ENCODE measurements at regions not wholly inside any gene's neighbourhood (a gene's known extent, or its start where the extent isn't known, plus 50 kb on each side); places are given as distances from the start of the nearest gene placed in this dataset.

GRCh38 chr20:48107560-48107959 is 322.3 kb upstream of the SULF2 start:
- peaks cover 2% of the 10 kb centered on the region for H3K27me3 Mint-ChIP-seq (ENCODE audit: low read depth)
- H3K27ac Mint-ChIP-seq = no peak overlapping the region
- H3K4me3 Mint-ChIP-seq (ENCODE audit: low read depth) = no peak overlapping the region
- no peak for DNase-seq (ENCODE audit: low spot score)
- intact Hi-C loops (cut with micrococcal nuclease) = no loop called here
- no peaks in the 10 kb centered on the region for H3K4me1 Mint-ChIP-seq (ENCODE audit: low read depth)
- H3K9me3 Mint-ChIP-seq = no peaks in the 10 kb centered on the region
- H3K36me3 Mint-ChIP-seq (ENCODE audit: low read depth) = no peaks in the 10 kb centered on the region

GRCh38 chr20:48106428-48106827 is 321.1 kb upstream of the SULF2 start:
- Mint-ChIP-seq H3K27ac (no peak overlapping the region), H3K27me3 (ENCODE audit: low read depth) (peaks cover 2% of the 10 kb centered on the region), H3K36me3 (ENCODE audit: low read depth) (no peaks in the 10 kb centered on the region), H3K9me3 (no peaks in the 10 kb centered on the region), H3K4me3 (ENCODE audit: low read depth) (no peak overlapping the region), H3K4me1 (ENCODE audit: low read depth) (no peaks in the 10 kb centered on the region)
- intact Hi-C loops (cut with micrococcal nuclease) = no loop called here
- DNase-seq (ENCODE audit: low spot score) = no peak

- Mint-ChIP-seq H3K9me3 (no peaks in the 10 kb centered on the region), H3K4me1 (ENCODE audit: low read depth) (no peaks in the 10 kb centered on the region), H3K27ac (no peak overlapping the region), H3K36me3 (ENCODE audit: low read depth) (no peaks in the 10 kb centered on the region), H3K4me3 (ENCODE audit: low read depth) (no peak overlapping the region), H3K27me3 (ENCODE audit: low read depth) (no peaks in the 10 kb centered on the region)
- intact Hi-C loops (cut with micrococcal nuclease) = no loop called here
- DNase-seq (ENCODE audit: low spot score) = no peak
Observed at GRCh38 chr20:48105526-48105925, 320.2 kb upstream of the SULF2 start.

- Mint-ChIP-seq H3K27ac (no peak overlapping the region), H3K27me3 (ENCODE audit: low read depth) (no peaks in the 10 kb centered on the region), H3K9me3 (no peaks in the 10 kb centered on the region), H3K4me1 (ENCODE audit: low read depth) (no peaks in the 10 kb centered on the region), H3K36me3 (ENCODE audit: low read depth) (no peaks in the 10 kb centered on the region), H3K4me3 (ENCODE audit: low read depth) (no peak overlapping the region)
- DNase-seq (ENCODE audit: low spot score) = no peak
- intact Hi-C loops (cut with micrococcal nuclease) = no loop called here
Observed at GRCh38 chr20:48102931-48103660, 317.8 kb upstream of the SULF2 start.

- Mint-ChIP-seq H3K4me1 (ENCODE audit: low read depth) (no peaks in the 10 kb centered on the region), H3K36me3 (ENCODE audit: low read depth) (no peaks in the 10 kb centered on the region), H3K9me3 (no peaks in the 10 kb centered on the region), H3K27ac (no peak overlapping the region), H3K27me3 (ENCODE audit: low read depth) (no peaks in the 10 kb centered on the region), H3K4me3 (ENCODE audit: low read depth) (no peak overlapping the region)
- DNase-seq (ENCODE audit: low spot score) = no peak
- intact Hi-C loops (cut with micrococcal nuclease) = no loop called here
Observed at GRCh38 chr20:48102076-48102787, 317.0 kb upstream of the SULF2 start.

GRCh38 chr20:48100483-48100882 is 315.2 kb upstream of the SULF2 start:
- Mint-ChIP-seq H3K9me3 (no peaks in the 10 kb centered on the region), H3K27me3 (ENCODE audit: low read depth) (no peaks in the 10 kb centered on the region), H3K4me3 (ENCODE audit: low read depth) (no peak overlapping the region), H3K4me1 (ENCODE audit: low read depth) (no peaks in the 10 kb centered on the region), H3K36me3 (ENCODE audit: low read depth) (no peaks in the 10 kb centered on the region), H3K27ac (no peak overlapping the region)
- DNase-seq (ENCODE audit: low spot score) = no peak
- intact Hi-C loops (cut with micrococcal nuclease) = no loop called here

- no peak for DNase-seq (ENCODE audit: low spot score)
- Mint-ChIP-seq H3K27me3 (ENCODE audit: low read depth) (no peaks in the 10 kb centered on the region), H3K9me3 (no peaks in the 10 kb centered on the region), H3K4me3 (ENCODE audit: low read depth) (no peak overlapping the region), H3K36me3 (ENCODE audit: low read depth) (no peaks in the 10 kb centered on the region), H3K27ac (no peak overlapping the region), H3K4me1 (ENCODE audit: low read depth) (no peaks in the 10 kb centered on the region)
- intact Hi-C loops (cut with micrococcal nuclease) = no loop called here
Observed at GRCh38 chr20:48098866-48099265, 313.6 kb upstream of the SULF2 start.

GRCh38 chr20:48098099-48098498 is 312.8 kb upstream of the SULF2 start:
- Mint-ChIP-seq H3K27me3 (ENCODE audit: low read depth) (no peaks in the 10 kb centered on the region), H3K36me3 (ENCODE audit: low read depth) (no peaks in the 10 kb centered on the region), H3K4me3 (ENCODE audit: low read depth) (no peak overlapping the region), H3K9me3 (no peaks in the 10 kb centered on the region), H3K4me1 (ENCODE audit: low read depth) (no peaks in the 10 kb centered on the region), H3K27ac (no peak overlapping the region)
- DNase-seq (ENCODE audit: low spot score) = no peak
- intact Hi-C loops (cut with micrococcal nuclease) = no loop called here

- H3K27me3 Mint-ChIP-seq (ENCODE audit: low read depth) = no peaks in the 10 kb centered on the region
- H3K4me1 Mint-ChIP-seq (ENCODE audit: low read depth) = no peaks in the 10 kb centered on the region
- no peaks in the 10 kb centered on the region for H3K9me3 Mint-ChIP-seq
- no peak overlapping the region for H3K4me3 Mint-ChIP-seq (ENCODE audit: low read depth)
- no peaks in the 10 kb centered on the region for H3K36me3 Mint-ChIP-seq (ENCODE audit: low read depth)
- intact Hi-C loops (cut with micrococcal nuclease) = no loop called here
- no peak overlapping the region for H3K27ac Mint-ChIP-seq
- no peak for DNase-seq (ENCODE audit: low spot score)
Observed at GRCh38 chr20:48096957-48097890, 311.9 kb upstream of the SULF2 start.

- no peak for DNase-seq (ENCODE audit: low spot score)
- Mint-ChIP-seq H3K9me3 (no peaks in the 10 kb centered on the region), H3K4me1 (ENCODE audit: low read depth) (no peaks in the 10 kb centered on the region), H3K27ac (no peak overlapping the region), H3K4me3 (ENCODE audit: low read depth) (no peak overlapping the region), H3K27me3 (ENCODE audit: low read depth) (no peaks in the 10 kb centered on the region), H3K36me3 (ENCODE audit: low read depth) (no peaks in the 10 kb centered on the region)
- intact Hi-C loops (cut with micrococcal nuclease) = no loop called here
Observed at GRCh38 chr20:48096212-48096875, 311.1 kb upstream of the SULF2 start.

- intact Hi-C loops (cut with micrococcal nuclease) = no loop called here
- DNase-seq (ENCODE audit: low spot score) = no peak
- no peaks in the 10 kb centered on the region for H3K36me3 Mint-ChIP-seq (ENCODE audit: low read depth)
- H3K27ac Mint-ChIP-seq = no peak overlapping the region
- no peak overlapping the region for H3K4me3 Mint-ChIP-seq (ENCODE audit: low read depth)
- H3K27me3 Mint-ChIP-seq (ENCODE audit: low read depth) = no peaks in the 10 kb centered on the region
- H3K4me1 Mint-ChIP-seq (ENCODE audit: low read depth) = no peaks in the 10 kb centered on the region
- H3K9me3 Mint-ChIP-seq = no peaks in the 10 kb centered on the region
Observed at GRCh38 chr20:48094944-48095343, 309.7 kb upstream of the SULF2 start.

GRCh38 chr20:48094196-48094749 is 309.0 kb upstream of the SULF2 start:
- Mint-ChIP-seq H3K4me3 (ENCODE audit: low read depth) (no peak overlapping the region), H3K36me3 (ENCODE audit: low read depth) (no peaks in the 10 kb centered on the region), H3K27me3 (ENCODE audit: low read depth) (no peaks in the 10 kb centered on the region), H3K9me3 (no peaks in the 10 kb centered on the region), H3K27ac (no peak overlapping the region), H3K4me1 (ENCODE audit: low read depth) (no peaks in the 10 kb centered on the region)
- intact Hi-C loops (cut with micrococcal nuclease) = no loop called here
- DNase-seq (ENCODE audit: low spot score) = no peak
